ENCODE measurements at regions not wholly inside any gene's neighbourhood (a gene's known extent, or its start where the extent isn't known, plus 50 kb on each side); places are given as distances from the start of the nearest gene placed in this dataset.

DNA sequence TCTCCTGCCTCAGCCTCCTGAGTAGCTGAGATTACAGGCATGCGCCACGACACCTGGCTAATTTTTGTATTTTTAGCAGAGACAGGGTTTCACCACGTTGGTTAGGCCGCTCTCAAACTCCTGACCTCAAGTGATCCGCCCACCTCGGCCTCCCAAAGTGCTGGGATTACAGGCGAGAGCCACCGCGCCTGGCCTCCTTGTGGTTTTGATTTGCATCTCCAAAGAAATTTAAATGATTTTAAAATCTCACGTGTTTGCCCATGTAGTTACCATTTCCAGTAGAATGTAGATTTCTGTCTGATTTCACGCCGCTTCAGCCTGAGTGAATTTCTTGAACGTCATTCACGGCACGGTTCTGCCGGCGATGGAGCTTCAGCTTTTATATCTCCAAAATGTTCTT lies 55.8 kb downstream of the IGF2 start:
- Histone ChIP-seq H3K36me3 (ENCODE audit: insufficient read depth) (no peaks in the 10 kb centered on the region), H3K4me1 (ENCODE audit: insufficient read depth) (peaks cover 1% of the 10 kb centered on the region), H3K4me3 (ENCODE audit: low read depth, low read length) (no peak overlapping the region), H3K27ac (ENCODE audit: low read depth) (no peak overlapping the region)
- WGBS: 91% methylated on average over 17 of the region's 17 CpGs
- DNase-seq (ENCODE audit: extremely low spot score): no peak

DNA sequence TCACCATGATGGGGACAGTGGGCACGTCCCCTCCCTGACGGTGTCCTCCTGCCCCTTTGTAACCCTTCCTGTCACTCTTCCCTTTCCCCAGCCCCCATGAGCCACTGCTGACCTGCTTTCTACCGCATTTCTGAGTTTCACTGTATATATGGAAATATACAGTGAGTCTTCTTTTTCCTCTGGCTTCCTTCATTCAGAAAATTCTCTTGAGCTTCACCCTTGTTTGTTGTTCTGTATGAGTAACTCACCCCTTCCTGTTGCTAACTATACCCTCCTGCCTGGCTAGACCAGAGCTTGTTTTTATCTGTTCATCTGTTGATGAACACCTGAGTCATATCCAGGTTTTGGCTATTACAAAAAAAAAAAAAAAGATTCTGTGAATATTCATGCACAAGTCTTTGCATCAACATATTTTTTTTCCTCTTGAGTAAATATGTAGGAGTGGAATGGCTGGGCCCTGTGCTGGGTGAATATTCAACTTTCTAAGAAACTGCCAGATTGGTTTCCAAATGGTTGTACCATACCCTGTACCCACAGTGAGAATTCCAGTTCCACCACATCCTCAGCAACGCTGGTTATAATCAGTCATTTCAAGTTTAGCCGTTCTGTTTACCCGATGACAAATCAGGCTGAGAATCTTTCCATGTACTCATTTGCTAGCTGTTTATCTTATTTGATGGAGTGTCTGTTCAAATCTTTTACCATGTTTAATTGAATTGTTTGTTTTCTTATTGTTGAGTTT lies 62.0 kb downstream of the IGF2 start:
- H3K27ac ChIP-seq (ENCODE audit: low read depth): no peak overlapping the region
- 61% methylated on average over 6 of the region's 6 CpGs for WGBS
- no peak overlapping the region for H3K4me3 ChIP-seq (ENCODE audit: low read depth, low read length)
- DNase-seq (ENCODE audit: extremely low spot score): peak; percentile 35
- no peaks in the 10 kb centered on the region for H3K4me1 ChIP-seq (ENCODE audit: insufficient read depth)
- no peaks in the 10 kb centered on the region for H3K36me3 ChIP-seq (ENCODE audit: insufficient read depth)

- WGBS: 91% methylated on average over 7 of the region's 7 CpGs
- no peak overlapping the region for H3K27ac ChIP-seq (ENCODE audit: low read depth)
- DNase-seq (ENCODE audit: extremely low spot score): no peak
- H3K4me1 ChIP-seq (ENCODE audit: insufficient read depth): no peaks in the 10 kb centered on the region
- H3K4me3 ChIP-seq (ENCODE audit: low read depth, low read length): no peak overlapping the region
- no peaks in the 10 kb centered on the region for H3K36me3 ChIP-seq (ENCODE audit: insufficient read depth)
Measured at GRCh38 chr11:2076441-2076840, 62.7 kb downstream of the IGF2 start.

DNA sequence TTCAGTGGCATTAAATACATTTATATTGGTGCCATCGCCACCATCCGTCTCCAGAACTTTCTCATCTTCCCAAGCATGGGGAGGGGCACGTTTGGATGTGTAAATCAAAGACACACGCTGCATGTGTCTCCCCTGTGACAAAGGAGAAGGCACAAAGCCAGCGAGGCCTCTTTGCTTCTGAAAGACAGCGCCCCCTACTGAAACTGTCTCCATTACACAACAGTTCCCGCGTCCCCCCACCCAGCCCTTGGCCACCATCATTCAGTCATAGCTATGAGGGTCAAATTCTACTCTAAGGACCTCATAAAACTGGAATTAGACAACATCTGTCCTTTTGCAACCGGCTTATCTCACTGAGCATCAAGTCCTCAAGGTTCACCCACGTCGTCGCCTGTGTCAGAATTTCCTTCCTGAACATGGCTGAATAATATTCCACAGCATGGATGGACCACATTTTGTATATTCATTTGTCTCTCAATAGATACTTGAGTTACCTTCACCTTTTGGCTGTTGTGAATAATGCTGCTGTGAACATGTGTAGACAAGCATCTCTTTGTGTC lies 64.8 kb downstream of the IGF2 start:
- Histone ChIP-seq H3K4me1 (ENCODE audit: insufficient read depth) (no peaks in the 10 kb centered on the region), H3K36me3 (ENCODE audit: insufficient read depth) (no peaks in the 10 kb centered on the region), H3K4me3 (ENCODE audit: low read depth, low read length) (no peak overlapping the region), H3K27ac (ENCODE audit: low read depth) (no peak overlapping the region)
- no peak for DNase-seq (ENCODE audit: extremely low spot score)
- WGBS: 55% methylated on average over 12 of the region's 12 CpGs

DNA sequence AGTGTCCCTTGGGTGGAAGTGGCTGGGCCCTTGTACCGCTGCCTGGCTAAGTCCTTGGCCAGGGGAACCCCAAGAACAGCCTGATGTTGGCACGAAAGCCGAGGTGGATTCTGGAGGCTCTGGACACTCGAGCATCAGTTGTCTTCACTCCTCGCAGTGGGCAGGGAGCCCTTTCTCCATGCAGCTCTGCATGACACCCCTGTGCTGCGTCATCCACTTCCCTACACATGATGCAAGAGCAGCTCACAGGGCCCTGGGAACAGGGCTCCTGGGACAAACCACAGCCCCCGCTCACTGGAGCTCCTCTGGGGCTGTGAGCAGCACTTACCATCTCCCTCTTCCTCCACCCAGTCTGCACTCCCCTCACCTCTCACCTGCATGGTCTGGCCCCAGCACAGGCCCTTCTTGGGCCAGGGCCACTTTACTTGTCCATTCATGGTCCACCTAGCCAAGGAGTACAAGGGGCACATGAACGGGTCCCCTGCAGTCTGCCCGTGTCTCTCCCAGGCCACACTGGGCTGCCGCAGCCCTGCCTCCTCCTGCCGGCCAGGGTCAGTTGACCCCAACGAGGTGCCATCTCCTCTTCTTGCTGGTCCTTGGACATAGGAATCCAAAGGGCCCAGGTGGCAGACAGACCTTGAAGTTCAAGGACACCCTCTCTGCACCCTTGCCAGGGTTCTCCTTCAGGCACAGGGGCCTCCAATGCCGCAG lies 66.5 kb downstream of the IGF2 start:
- WGBS: 91% methylated on average over 13 of the region's 13 CpGs
- Histone ChIP-seq H3K36me3 (ENCODE audit: insufficient read depth) (no peaks in the 10 kb centered on the region), H3K27ac (ENCODE audit: low read depth) (no peak overlapping the region), H3K4me3 (ENCODE audit: low read depth, low read length) (no peak overlapping the region), H3K4me1 (ENCODE audit: insufficient read depth) (no peaks in the 10 kb centered on the region)
- DNase-seq (ENCODE audit: extremely low spot score): no peak

DNA sequence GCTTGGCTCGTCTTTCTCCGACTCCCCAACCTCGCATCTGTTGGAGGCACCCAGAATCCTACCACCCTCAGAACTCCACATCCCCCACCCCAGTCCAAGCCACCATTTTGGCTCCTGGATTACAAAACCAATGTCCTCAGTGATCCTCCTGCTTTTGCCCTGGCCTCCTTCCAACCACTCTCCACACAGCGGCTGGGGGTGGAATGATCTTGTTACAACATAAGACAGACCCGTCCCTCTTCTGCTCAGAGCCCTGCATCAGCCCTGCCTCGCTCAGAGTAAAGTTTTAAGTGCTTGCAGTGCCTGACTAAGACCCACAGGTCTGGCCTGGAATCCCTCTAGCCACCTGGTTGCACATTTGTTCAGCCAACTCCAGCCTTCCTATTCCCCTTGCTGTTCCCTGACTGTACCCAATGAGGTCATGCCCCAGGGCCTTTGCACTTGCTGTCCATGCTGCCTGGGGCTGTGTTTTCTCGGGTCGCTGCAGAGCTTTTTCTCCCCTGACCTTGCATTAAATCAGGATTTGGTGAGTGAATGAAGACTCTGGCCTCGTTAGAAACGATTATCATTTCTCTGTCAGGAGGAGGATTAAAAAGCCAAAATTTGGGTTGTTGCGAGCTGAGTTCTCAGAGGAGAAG lies 67.3 kb downstream of the IGF2 start:
- no peak overlapping the region for H3K4me3 ChIP-seq (ENCODE audit: low read depth, low read length)
- no peaks in the 10 kb centered on the region for H3K36me3 ChIP-seq (ENCODE audit: insufficient read depth)
- DNase-seq (ENCODE audit: extremely low spot score): no peak
- H3K27ac ChIP-seq (ENCODE audit: low read depth): no peak overlapping the region
- no peaks in the 10 kb centered on the region for H3K4me1 ChIP-seq (ENCODE audit: insufficient read depth)
- 76% methylated on average over 11 of the region's 11 CpGs for WGBS
